IMR-90 (cell line): ENCODE measurements at regions not wholly inside any gene's neighbourhood (a gene's known extent, or its start where the extent isn't known, plus 50 kb on each side); places are given as distances from the start of the nearest gene placed in this dataset.

Source experiments
- CEBPB ChIP-seq: IDR thresholded peaks from 2 replicates; pipeline ENCODE4 v1.6.1; 2012; ENCODE audit warnings: low read depth, low read length, improper control_type of control experiment
- CTCF ChIP-seq: conservative IDR thresholded peaks from 2 replicates; pipeline ENCODE4 v1.5.1; 2012; ENCODE audit warnings: mild to moderate bottlenecking, low read depth, low read length, improper control_type of control experiment
- MAFK ChIP-seq: IDR thresholded peaks from 2 replicates; pipeline ENCODE4 v1.6.1; 2012; ENCODE audit warnings: low read depth, low read length, improper control_type of control experiment
- POLR2A ChIP-seq: IDR thresholded peaks from 2 replicates; pipeline ENCODE4 v1.6.1; 2012; ENCODE audit warnings: mild to moderate bottlenecking, low read depth, low read length

GRCh38 chr7:22587322-22587721, 87.3 kb upstream of the STEAP1B start:
- TF ChIP-seq CTCF (no peak), POLR2A (no peak), CEBPB (no peak), MAFK (no peak)
